ENCODE measurements at regions not wholly inside any gene's neighbourhood (a gene's known extent, or its start where the extent isn't known, plus 50 kb on each side); places are given as distances from the start of the nearest gene placed in this dataset.

DNA sequence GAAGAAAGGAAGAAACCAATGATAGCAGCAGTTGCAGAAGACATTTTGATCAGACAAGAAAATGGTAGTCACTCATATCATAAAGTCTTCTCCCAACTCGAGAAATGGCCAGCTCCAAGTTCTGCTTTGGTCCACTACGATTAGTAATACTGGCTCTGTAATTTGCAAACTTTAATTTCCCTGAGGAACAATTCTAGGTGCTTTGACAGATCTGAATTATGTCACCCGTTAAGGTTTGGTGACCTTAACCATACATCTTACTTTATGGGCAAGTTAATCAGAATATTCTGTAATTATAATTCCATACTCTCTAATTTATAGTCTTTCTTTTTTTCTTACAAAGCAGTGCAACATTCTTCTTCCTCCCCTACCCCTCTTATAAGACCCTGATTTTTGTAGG is 84.5 kb downstream of the RND3 start:
- ATAC-seq (no peak), DNase-seq (no peak)
- Mint-ChIP-seq H3K4me3 (no peak overlapping the region), H3K36me3 (no peaks in the 10 kb centered on the region), H3K4me1 (no peaks in the 10 kb centered on the region), H3K27me3 (ENCODE audit: low read depth in 2 of 2) (no peaks in the 10 kb centered on the region), H3K27ac (no peak overlapping the region), H3K9me3 (peaks cover 9 to 14% of the 10 kb centered on the region in 2 donors)
- TF ChIP-seq, protein P1, sequence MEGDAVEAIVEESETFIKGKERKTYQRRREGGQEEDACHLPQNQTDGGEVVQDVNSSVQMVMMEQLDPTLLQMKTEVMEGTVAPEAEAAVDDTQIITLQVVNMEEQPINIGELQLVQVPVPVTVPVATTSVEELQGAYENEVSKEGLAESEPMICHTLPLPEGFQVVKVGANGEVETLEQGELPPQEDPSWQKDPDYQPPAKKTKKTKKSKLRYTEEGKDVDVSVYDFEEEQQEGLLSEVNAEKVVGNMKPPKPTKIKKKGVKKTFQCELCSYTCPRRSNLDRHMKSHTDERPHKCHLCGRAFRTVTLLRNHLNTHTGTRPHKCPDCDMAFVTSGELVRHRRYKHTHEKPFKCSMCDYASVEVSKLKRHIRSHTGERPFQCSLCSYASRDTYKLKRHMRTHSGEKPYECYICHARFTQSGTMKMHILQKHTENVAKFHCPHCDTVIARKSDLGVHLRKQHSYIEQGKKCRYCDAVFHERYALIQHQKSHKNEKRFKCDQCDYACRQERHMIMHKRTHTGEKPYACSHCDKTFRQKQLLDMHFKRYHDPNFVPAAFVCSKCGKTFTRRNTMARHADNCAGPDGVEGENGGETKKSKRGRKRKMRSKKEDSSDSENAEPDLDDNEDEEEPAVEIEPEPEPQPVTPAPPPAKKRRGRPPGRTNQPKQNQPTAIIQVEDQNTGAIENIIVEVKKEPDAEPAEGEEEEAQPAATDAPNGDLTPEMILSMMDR (IDR thresholded peaks at IDR 0.05): no peak
- 52% methylated on average over 2 of the region's 3 CpGs for WGBS (ENCODE audit: insufficient coverage)
- no peak overlapping the region for H3K27ac ChIP-seq (ENCODE audit: low read length)
- intact Hi-C loops (cut with micrococcal nuclease): no loop called here
- no peaks in the 10 kb centered on the region for H3K36me3 ChIP-seq (ENCODE audit: control insufficient read depth, insufficient read depth, low read length)
- peaks cover 7% of the 10 kb centered on the region for H3K9me3 ChIP-seq (ENCODE audit: control insufficient read depth, insufficient read depth, low read length)
- H3K27me3 ChIP-seq (ENCODE audit: control insufficient read depth, insufficient read depth, low read length): no peaks in the 10 kb centered on the region
- no peak overlapping the region for H3K4me3 ChIP-seq (ENCODE audit: low read length)
- H3K4me1 ChIP-seq (ENCODE audit: control insufficient read depth, insufficient read depth, low read length): no peaks in the 10 kb centered on the region

DNA sequence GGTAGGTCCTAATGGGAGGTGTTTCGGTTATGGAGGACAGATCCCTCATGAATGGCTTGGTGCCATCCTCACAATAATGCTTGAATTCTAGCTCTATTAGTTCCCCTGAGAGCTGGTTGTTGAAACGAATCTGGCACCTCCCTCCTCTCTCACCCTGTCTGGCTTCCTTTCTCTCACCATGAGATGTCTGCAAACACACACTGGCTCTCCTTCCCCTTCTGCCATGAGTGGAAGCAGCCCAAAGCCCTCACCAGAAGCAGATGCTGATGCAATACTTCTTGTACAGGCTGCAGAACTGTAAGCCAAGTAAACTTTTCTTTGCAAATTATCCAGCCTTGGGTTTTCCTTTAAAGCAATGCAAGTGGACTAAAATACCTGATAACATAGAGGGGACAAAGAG is 86.6 kb downstream of the RND3 start:
- H3K4me3 Mint-ChIP-seq: no peak overlapping the region
- TF ChIP-seq, protein P1 (IDR thresholded peaks at IDR 0.05): no peak
- H3K4me1 ChIP-seq (ENCODE audit: control insufficient read depth, insufficient read depth, low read length): no peaks in the 10 kb centered on the region
- 57% methylated on average over 2 of the region's 2 CpGs for WGBS (ENCODE audit: insufficient coverage)
- intact Hi-C loops (cut with micrococcal nuclease): no loop called here
- no peak overlapping the region for H3K4me3 ChIP-seq (ENCODE audit: low read length)
- ATAC-seq: no peak
- no peaks in the 10 kb centered on the region for H3K27me3 ChIP-seq (ENCODE audit: control insufficient read depth, insufficient read depth, low read length)
- H3K4me1 Mint-ChIP-seq: no peaks in the 10 kb centered on the region
- no peak overlapping the region for H3K27ac ChIP-seq (ENCODE audit: low read length)
- H3K9me3 Mint-ChIP-seq: peaks cover 8 to 12% of the 10 kb centered on the region in 2 donors
- DNase-seq: no peak
- H3K36me3 Mint-ChIP-seq: no peaks in the 10 kb centered on the region
- no peaks in the 10 kb centered on the region for H3K27me3 Mint-ChIP-seq (ENCODE audit: low read depth in 2 of 2)
- H3K9me3 ChIP-seq (ENCODE audit: control insufficient read depth, insufficient read depth, low read length): no peaks in the 10 kb centered on the region
- H3K36me3 ChIP-seq (ENCODE audit: control insufficient read depth, insufficient read depth, low read length): no peaks in the 10 kb centered on the region
- H3K27ac Mint-ChIP-seq: no peak overlapping the region

DNA sequence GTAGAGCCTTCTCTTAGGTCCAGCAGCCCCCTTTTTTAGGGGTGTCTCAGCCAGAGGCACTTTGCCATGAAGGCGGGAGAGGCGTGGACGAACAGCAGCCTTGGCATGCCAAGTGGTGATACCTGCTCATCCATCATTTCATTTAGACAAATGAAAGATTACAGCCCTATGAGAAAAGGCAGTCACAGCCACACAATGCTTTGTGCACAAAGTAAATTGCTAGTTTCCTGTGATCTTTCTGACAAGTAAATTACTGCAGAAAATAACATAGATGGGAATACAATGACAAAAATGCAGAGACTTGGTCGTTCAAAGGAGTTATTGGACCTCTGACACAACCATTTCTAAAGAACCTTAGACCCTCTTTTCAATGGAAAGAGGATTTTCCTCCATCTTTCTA is 94.9 kb downstream of the RND3 start:
- Histone ChIP-seq H3K27ac (ENCODE audit: low read length) (no peak overlapping the region), H3K27me3 (ENCODE audit: control insufficient read depth, insufficient read depth, low read length) (no peaks in the 10 kb centered on the region), H3K9me3 (ENCODE audit: control insufficient read depth, insufficient read depth, low read length) (peaks cover 11% of the 10 kb centered on the region), H3K4me1 (ENCODE audit: control insufficient read depth, insufficient read depth, low read length) (no peaks in the 10 kb centered on the region), H3K36me3 (ENCODE audit: control insufficient read depth, insufficient read depth, low read length) (no peaks in the 10 kb centered on the region), H3K4me3 (ENCODE audit: low read length) (no peak overlapping the region)
- DNase-seq (no peak), ATAC-seq (no peak)
- H3K4me3 Mint-ChIP-seq: no peak overlapping the region
- peaks cover 3 to 10% of the 10 kb centered on the region in 2 donors for H3K9me3 Mint-ChIP-seq
- intact Hi-C loops (cut with micrococcal nuclease): no loop called here
- H3K36me3 Mint-ChIP-seq: peaks cover 8% of the 10 kb centered on the region
- no peak overlapping the region for H3K27ac Mint-ChIP-seq
- TF ChIP-seq, protein P1 (IDR thresholded peaks at IDR 0.05): no peak
- 76% methylated on average over 4 of the region's 4 CpGs for WGBS (ENCODE audit: insufficient coverage)
- H3K27me3 Mint-ChIP-seq (ENCODE audit: low read depth in 2 of 2): no peaks in the 10 kb centered on the region
- H3K4me1 Mint-ChIP-seq: no peaks in the 10 kb centered on the region

DNA sequence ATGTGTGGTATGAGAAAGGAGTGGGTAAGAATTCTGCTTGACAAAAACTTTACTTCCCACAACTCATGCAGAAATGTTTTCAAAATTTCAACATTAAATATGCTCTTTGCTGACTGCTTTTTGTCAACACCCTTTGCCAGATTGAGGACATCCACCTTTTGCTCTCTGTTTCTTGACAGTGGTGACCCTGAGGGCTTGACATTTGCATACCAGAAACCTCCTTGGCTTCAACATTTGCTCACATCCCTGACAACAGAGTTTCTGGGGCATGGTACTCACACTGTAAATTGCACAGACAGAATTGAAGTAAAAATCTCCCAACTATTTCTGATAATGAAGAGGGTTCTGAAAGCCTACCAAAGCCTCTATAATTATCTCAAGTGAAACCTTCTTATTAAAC is 95.7 kb downstream of the RND3 start:
- no peak overlapping the region for H3K4me3 Mint-ChIP-seq
- H3K9me3 Mint-ChIP-seq: peaks cover 0 to 10% of the 10 kb centered on the region in 2 donors
- intact Hi-C loops (cut with micrococcal nuclease): no loop called here
- H3K27ac ChIP-seq (ENCODE audit: low read length): no peak overlapping the region
- H3K4me3 ChIP-seq (ENCODE audit: low read length): no peak overlapping the region
- no peak for ATAC-seq
- peaks cover 8% of the 10 kb centered on the region for H3K36me3 Mint-ChIP-seq
- H3K27ac Mint-ChIP-seq: no peak overlapping the region
- H3K9me3 ChIP-seq (ENCODE audit: control insufficient read depth, insufficient read depth, low read length): peaks cover 18% of the 10 kb centered on the region
- no peaks in the 10 kb centered on the region for H3K36me3 ChIP-seq (ENCODE audit: control insufficient read depth, insufficient read depth, low read length)
- H3K27me3 ChIP-seq (ENCODE audit: control insufficient read depth, insufficient read depth, low read length): no peaks in the 10 kb centered on the region
- H3K27me3 Mint-ChIP-seq (ENCODE audit: low read depth in 2 of 2): no peaks in the 10 kb centered on the region
- TF ChIP-seq, protein P1 (IDR thresholded peaks at IDR 0.05): no peak
- no peak for DNase-seq
- no peaks in the 10 kb centered on the region for H3K4me1 ChIP-seq (ENCODE audit: control insufficient read depth, insufficient read depth, low read length)
- no peaks in the 10 kb centered on the region for H3K4me1 Mint-ChIP-seq
